K562 (cell line): ENCODE measurements at regions not wholly inside any gene's neighbourhood (a gene's known extent, or its start where the extent isn't known, plus 50 kb on each side); places are given as distances from the start of the nearest gene placed in this dataset.

ENCODE experiments used
- CBFA2T2 ChIP-seq: fragments of 450-650 bp; conservative IDR thresholded peaks from 2 replicates; pipeline ENCODE4 v1.6.1; 2017; ENCODE audit warnings: mild to moderate bottlenecking
- CBX8 ChIP-seq: fragments of 200-600 bp; sonication (generic); IDR thresholded peaks from 2 replicates; pipeline ENCODE4 v1.6.1; 2012; ENCODE audit warnings: borderline replicate concordance, mixed run types, low read depth, mild to moderate bottlenecking, moderate library complexity, mixed read lengths, low read length, control low read depth, inconsistent platforms; ENCODE audit not compliant: poor library complexity, severe bottlenecking; ENCODE audit errors: extremely low read depth
- CTBP1 ChIP-seq: fragments of 450-650 bp; IDR thresholded peaks from 2 replicates; pipeline ENCODE4 v1.6.1; 2016; ENCODE audit warnings: borderline replicate concordance
- ETS2 ChIP-seq: IDR thresholded peaks from 2 replicates; pipeline ENCODE4 v1.6.1; 2016; ENCODE audit warnings: borderline replicate concordance, missing genetic modification characterization, mild to moderate bottlenecking, moderate library complexity, missing compliant biosample characterization; ENCODE audit not compliant: poor library complexity, severe bottlenecking
- FIP1L1 ChIP-seq: fragments of 200-400 bp; formaldehyde crosslinking; IDR thresholded peaks from 2 replicates; pipeline ENCODE4 v1.6.1; 2018; ENCODE audit warnings: mild to moderate bottlenecking, low read depth, low read length; ENCODE audit not compliant: poor library complexity, severe bottlenecking
- HNRNPH1 ChIP-seq: fragments of 200-400 bp; formaldehyde crosslinking; optimal IDR thresholded peaks from 2 replicates; pipeline ENCODE3; 2017; ENCODE audit warnings: low read depth, mild to moderate bottlenecking, low read length, moderate library complexity
- JUN ChIP-seq, 2 experiments: sonication (generic) in 1 of 2; formaldehyde crosslinking in 1 of 2; IDR thresholded peaks; 2 replicates each; pipeline versions ENCODE4 v1.6.1 to v1.8.0; 2012 to 2022; ENCODE audit warnings: borderline replicate concordance in 2 of 2, mild to moderate bottlenecking in 2 of 2, improper control_type of control experiment in 1 of 2, low read depth in 1 of 2, low read length in 1 of 2, missing genetic modification reagents in 1 of 2
- PHB ChIP-seq: fragments of 250-450 bp; sonication (Bioruptor Pico); IDR thresholded peaks from 2 replicates; pipeline ENCODE4 v1.5.0; 2021
- POLR2AphosphoS5 ChIP-seq: IDR thresholded peaks from 2 replicates; pipeline ENCODE4 v1.6.1; 2011; ENCODE audit warnings: mild to moderate bottlenecking, low read depth, low read length, moderate library complexity; ENCODE audit not compliant: control insufficient read depth, insufficient read depth
- PPARD ChIP-seq: fragments of 250-450 bp; sonication (Bioruptor Pico); IDR thresholded peaks from 2 replicates; pipeline ENCODE4 v1.8.0; 2022; ENCODE audit warnings: inconsistent platforms, mild to moderate bottlenecking, moderate library complexity
- SIN3B ChIP-seq: fragments of 450-650 bp; IDR thresholded peaks from 2 replicates; pipeline ENCODE4 v1.6.1; 2017; ENCODE audit warnings: low read depth, mild to moderate bottlenecking, moderate library complexity
- SIRT6 ChIP-seq: IDR thresholded peaks from one replicate; pipeline ENCODE4 v1.6.1; 2012; ENCODE audit warnings: low read depth, mild to moderate bottlenecking, control low read depth, inconsistent platforms, low read length, moderate library complexity
- THRAP3 ChIP-seq: fragments of 450-650 bp; IDR thresholded peaks from 2 replicates; pipeline ENCODE4 v1.6.1; 2016; ENCODE audit warnings: mild to moderate bottlenecking, inconsistent platforms, borderline replicate concordance
- UBTF ChIP-seq, 2 experiments: IDR thresholded peaks; 2 replicates each; pipeline ENCODE4 v1.6.1; 2012; ENCODE audit warnings: improper control_type of control experiment in 2 of 2, low read depth in 2 of 2, low read length in 2 of 2, borderline replicate concordance in 1 of 2
- ZC3H11A ChIP-seq: IDR thresholded peaks from 2 replicates; pipeline ENCODE4 v1.6.1; 2012; ENCODE audit warnings: low read depth, low read length, improper control_type of control experiment
- ZNF232 ChIP-seq: sonication (generic); formaldehyde crosslinking; IDR thresholded peaks from 2 replicates; pipeline ENCODE4 v1.8.0; 2022; ENCODE audit warnings: mild to moderate bottlenecking, missing genetic modification reagents
- TF ChIP-seq, protein P1 (sequence below), 3 experiments: fragments of 200-800 bp in 1 of 3; sonication (Bioruptor generic) in 1 of 3; sonication (generic) in 1 of 3; formaldehyde crosslinking in 1 of 3; IDR thresholded peaks; 2 replicates each; pipeline versions ENCODE4 v1.6.1 to v1.8.0; 2016 to 2022; ENCODE audit warnings: mild to moderate bottlenecking in 2 of 3, missing compliant biosample characterization in 2 of 3, missing genetic modification characterization in 2 of 3, missing genetic modification reagents in 1 of 3
- TF ChIP-seq, protein P2 (sequence below): fragments of 200-800 bp; sonication (Bioruptor generic); IDR thresholded peaks from 2 replicates; pipeline ENCODE4 v1.6.1; 2016; ENCODE audit warnings: missing genetic modification characterization, missing compliant biosample characterization
- TF ChIP-seq, protein P3 (sequence below): sonication (generic); formaldehyde crosslinking; IDR thresholded peaks from 2 replicates; pipeline ENCODE4 v1.9.0; 2022; ENCODE audit warnings: mild to moderate bottlenecking, missing genetic modification reagents

DNA sequence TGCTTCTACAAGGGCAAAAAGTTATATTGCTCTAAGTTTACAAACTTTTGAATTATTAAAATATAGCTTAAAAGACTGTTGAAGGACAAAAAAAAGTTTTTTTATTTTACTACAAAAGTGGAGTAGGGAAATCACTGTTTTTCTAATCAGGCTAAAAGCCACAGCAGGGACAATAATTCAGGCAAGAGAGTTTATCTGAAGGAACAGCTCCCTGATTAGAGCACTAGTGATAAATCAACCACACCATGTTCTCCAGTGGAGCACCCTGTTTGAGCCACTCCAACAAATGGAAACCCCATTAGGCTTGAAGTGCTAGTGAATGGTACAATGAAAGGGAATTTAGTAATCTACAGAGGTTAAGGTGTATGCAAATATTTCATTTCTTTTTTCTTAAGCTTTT lies 357.1 kb downstream of the SEMA3D start (continued):
- no peak for TF ChIP-seq SIN3B
- TF ChIP-seq CBFA2T2, result peak; percentile 76
- no peak for TF ChIP-seq PHB (CRISPR knock-in tag)
- TF ChIP-seq POLR2AphosphoS5, result peak; percentile 64; the same call in 1 of the 2 replicates
- TF ChIP-seq FIP1L1, result no peak
- TF ChIP-seq PPARD (CRISPR knock-in tag), result no peak
- no peak for TF ChIP-seq THRAP3
- TF ChIP-seq ZNF232, result no peak
- TF ChIP-seq ETS2 (tag), result no peak
- no peak for TF ChIP-seq UBTF (IDR thresholded peaks at IDR 0.05; ENCODE audit: borderline replicate concordance in 1 of 2, low read depth in 2 of 2, low read length in 2 of 2)
- no peak for TF ChIP-seq ZC3H11A
- TF ChIP-seq, protein P1, sequence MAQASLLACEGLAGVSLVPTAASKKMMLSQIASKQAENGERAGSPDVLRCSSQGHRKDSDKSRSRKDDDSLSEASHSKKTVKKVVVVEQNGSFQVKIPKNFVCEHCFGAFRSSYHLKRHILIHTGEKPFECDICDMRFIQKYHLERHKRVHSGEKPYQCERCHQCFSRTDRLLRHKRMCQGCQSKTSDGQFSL (CRISPR knock-in tag; IDR thresholded peaks at IDR 0.05), result no peak
- TF ChIP-seq, protein P1 (tag; IDR thresholded peaks at IDR 0.05), result no peak
- TF ChIP-seq CBX8, result no peak
- TF ChIP-seq JUN (IDR thresholded peaks at IDR 0.05; ENCODE audit: borderline replicate concordance, low read depth, low read length), result no peak
- no peak for TF ChIP-seq JUN (CRISPR knock-in tag; IDR thresholded peaks at IDR 0.05; ENCODE audit: borderline replicate concordance)
- no peak for TF ChIP-seq SIRT6
- TF ChIP-seq, protein P2, sequence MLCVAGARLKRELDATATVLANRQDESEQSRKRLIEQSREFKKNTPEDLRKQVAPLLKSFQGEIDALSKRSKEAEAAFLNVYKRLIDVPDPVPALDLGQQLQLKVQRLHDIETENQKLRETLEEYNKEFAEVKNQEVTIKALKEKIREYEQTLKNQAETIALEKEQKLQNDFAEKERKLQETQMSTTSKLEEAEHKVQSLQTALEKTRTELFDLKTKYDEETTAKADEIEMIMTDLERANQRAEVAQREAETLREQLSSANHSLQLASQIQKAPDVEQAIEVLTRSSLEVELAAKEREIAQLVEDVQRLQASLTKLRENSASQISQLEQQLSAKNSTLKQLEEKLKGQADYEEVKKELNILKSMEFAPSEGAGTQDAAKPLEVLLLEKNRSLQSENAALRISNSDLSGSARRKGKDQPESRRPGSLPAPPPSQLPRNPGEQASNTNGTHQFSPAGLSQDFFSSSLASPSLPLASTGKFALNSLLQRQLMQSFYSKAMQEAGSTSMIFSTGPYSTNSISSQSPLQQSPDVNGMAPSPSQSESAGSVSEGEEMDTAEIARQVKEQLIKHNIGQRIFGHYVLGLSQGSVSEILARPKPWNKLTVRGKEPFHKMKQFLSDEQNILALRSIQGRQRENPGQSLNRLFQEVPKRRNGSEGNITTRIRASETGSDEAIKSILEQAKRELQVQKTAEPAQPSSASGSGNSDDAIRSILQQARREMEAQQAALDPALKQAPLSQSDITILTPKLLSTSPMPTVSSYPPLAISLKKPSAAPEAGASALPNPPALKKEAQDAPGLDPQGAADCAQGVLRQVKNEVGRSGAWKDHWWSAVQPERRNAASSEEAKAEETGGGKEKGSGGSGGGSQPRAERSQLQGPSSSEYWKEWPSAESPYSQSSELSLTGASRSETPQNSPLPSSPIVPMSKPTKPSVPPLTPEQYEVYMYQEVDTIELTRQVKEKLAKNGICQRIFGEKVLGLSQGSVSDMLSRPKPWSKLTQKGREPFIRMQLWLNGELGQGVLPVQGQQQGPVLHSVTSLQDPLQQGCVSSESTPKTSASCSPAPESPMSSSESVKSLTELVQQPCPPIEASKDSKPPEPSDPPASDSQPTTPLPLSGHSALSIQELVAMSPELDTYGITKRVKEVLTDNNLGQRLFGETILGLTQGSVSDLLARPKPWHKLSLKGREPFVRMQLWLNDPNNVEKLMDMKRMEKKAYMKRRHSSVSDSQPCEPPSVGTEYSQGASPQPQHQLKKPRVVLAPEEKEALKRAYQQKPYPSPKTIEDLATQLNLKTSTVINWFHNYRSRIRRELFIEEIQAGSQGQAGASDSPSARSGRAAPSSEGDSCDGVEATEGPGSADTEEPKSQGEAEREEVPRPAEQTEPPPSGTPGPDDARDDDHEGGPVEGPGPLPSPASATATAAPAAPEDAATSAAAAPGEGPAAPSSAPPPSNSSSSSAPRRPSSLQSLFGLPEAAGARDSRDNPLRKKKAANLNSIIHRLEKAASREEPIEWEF (CRISPR knock-in tag), result no peak
- TF ChIP-seq, protein P3, sequence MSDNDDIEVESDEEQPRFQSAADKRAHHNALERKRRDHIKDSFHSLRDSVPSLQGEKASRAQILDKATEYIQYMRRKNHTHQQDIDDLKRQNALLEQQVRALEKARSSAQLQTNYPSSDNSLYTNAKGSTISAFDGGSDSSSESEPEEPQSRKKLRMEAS (CRISPR knock-in tag), result no peak
- no peak for TF ChIP-seq HNRNPH1
- TF ChIP-seq CTBP1, result no peak
